ENCODE measurements at regions not wholly inside any gene's neighbourhood (a gene's known extent, or its start where the extent isn't known, plus 50 kb on each side); places are given as distances from the start of the nearest gene placed in this dataset.
"Not testable (repeated sequence)": the region's sequence is repeated elsewhere in the genome, so short reads cannot be mapped to it uniquely, and the experiment has no call there.

DNA sequence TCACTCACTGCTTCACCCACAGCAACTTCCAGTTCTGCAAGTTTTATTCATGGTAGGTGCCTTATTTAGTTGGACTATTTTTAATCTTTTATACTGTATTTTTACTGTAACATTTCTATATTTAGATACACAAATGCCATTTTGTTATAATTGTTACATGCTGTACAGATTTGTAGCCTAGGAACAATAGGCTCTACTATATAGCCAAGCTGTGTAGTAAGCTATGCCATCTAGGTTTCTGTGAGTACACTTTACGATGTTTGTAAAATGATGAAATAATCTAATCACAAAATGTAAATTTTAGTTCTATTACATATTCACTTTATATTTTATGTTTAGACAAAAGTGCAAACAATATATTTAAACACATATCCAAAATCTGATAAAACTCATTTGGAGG lies 1187.8 kb downstream of the TECRL start:
- Histone ChIP-seq H3K27me3 (ENCODE audit: control insufficient read depth, insufficient read depth, low read length) (no peaks in the 10 kb centered on the region), H3K4me1 (ENCODE audit: control insufficient read depth, insufficient read depth, low read length) (no peaks in the 10 kb centered on the region), H3K36me3 (ENCODE audit: control insufficient read depth, insufficient read depth, low read length) (no peaks in the 10 kb centered on the region), H3K27ac (ENCODE audit: low read length) (no peak overlapping the region), H3K9me3 (ENCODE audit: control insufficient read depth, low read depth, low read length) (peaks cover 11% of the 10 kb centered on the region), H3K4me3 (ENCODE audit: low read length) (no peak overlapping the region)
- DNase-seq = no peak
- 100% methylated on average over 1 of the region's 1 CpG for WGBS (ENCODE audit: insufficient coverage, low lambda C conversion rate)

DNA sequence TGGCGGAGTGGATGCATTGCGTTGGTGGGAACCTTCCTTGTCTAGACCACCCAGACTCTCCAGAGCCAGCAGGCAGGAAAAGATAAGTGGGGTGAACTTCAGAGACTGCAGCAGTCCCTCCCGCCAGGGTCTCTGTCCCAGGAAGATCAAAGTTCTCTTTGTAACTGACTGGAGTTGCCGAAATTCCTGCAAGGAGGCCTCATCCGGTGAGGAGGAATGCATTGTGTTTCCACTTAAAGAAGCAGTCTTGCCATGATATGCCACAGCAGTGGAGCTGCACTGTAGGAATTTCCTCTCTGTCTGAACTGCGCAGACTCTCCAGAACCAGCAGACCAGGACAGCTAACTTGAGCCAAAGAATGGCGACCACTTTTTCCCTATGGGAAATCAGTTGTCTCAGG lies 1190.4 kb downstream of the TECRL start:
- H3K4me1 ChIP-seq (ENCODE audit: control insufficient read depth, insufficient read depth, low read length) = no peaks in the 10 kb centered on the region
- no peak overlapping the region for H3K4me3 ChIP-seq (ENCODE audit: low read length)
- peaks cover 9% of the 10 kb centered on the region for H3K9me3 ChIP-seq (ENCODE audit: control insufficient read depth, low read depth, low read length)
- DNase-seq = no peak
- no peak overlapping the region for H3K27ac ChIP-seq (ENCODE audit: low read length)
- no peaks in the 10 kb centered on the region for H3K36me3 ChIP-seq (ENCODE audit: control insufficient read depth, insufficient read depth, low read length)
- WGBS (ENCODE audit: insufficient coverage, low lambda C conversion rate) = no CpG with 5 or more reads among the region's 7 CpGs
- H3K27me3 ChIP-seq (ENCODE audit: control insufficient read depth, insufficient read depth, low read length) = no peaks in the 10 kb centered on the region

- no peak overlapping the region for H3K4me3 ChIP-seq (ENCODE audit: low read length)
- peaks cover 7% of the 10 kb centered on the region for H3K9me3 ChIP-seq (ENCODE audit: control insufficient read depth, low read depth, low read length)
- no peaks in the 10 kb centered on the region for H3K27me3 ChIP-seq (ENCODE audit: control insufficient read depth, insufficient read depth, low read length)
- H3K27ac ChIP-seq (ENCODE audit: low read length) = no peak overlapping the region
- no peaks in the 10 kb centered on the region for H3K4me1 ChIP-seq (ENCODE audit: control insufficient read depth, insufficient read depth, low read length)
- DNase-seq = no peak
- no peaks in the 10 kb centered on the region for H3K36me3 ChIP-seq (ENCODE audit: control insufficient read depth, insufficient read depth, low read length)
Measured at GRCh38 chr4:63214076-63214475, 1195.2 kb downstream of the TECRL start.

DNA sequence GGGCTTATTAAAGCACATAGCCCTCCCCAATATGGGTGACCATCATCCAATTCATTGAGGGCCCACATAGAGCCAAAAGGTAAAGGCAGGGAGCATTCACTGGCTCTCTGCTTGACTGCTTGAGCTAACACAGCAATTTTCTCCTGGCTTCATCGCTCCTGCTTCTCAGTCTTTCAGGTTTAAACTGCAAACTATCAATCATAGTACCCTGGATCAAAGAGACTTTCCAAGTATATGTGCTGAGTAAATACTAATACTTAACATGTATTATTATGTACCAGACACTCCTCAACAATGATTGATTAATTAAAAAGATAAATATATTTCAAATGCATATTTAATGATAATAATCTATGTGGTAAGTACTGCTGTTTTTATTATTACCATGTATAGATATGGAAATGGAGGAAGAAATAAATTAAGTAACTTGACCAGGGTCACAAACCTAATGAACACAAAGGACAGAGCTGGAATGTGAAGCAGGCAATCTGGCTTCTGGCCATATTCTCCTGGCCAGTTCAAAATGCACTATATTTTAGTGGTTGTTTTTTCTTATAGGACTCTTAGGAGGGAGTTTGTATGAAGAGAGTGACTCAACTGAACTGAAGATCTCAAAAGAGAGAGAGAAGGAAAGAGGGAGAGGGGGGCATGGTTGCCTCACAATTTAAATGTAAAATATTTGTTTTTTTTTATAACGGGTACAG lies 1197.3 kb downstream of the TECRL start:
- no peak for DNase-seq
- WGBS (ENCODE audit: insufficient coverage, low lambda C conversion rate) = 80% methylated on average over 2 of the region's 2 CpGs

GRCh38 chr4:63211375-63211774 lies 1197.9 kb downstream of the TECRL start:
- DNase-seq = no peak
- Histone ChIP-seq H3K27me3 (ENCODE audit: control insufficient read depth, insufficient read depth, low read length) (no peaks in the 10 kb centered on the region), H3K4me1 (ENCODE audit: control insufficient read depth, insufficient read depth, low read length) (no peaks in the 10 kb centered on the region), H3K9me3 (ENCODE audit: control insufficient read depth, low read depth, low read length) (peaks cover 2% of the 10 kb centered on the region), H3K4me3 (ENCODE audit: low read length) (no peak overlapping the region), H3K27ac (ENCODE audit: low read length) (no peak overlapping the region), H3K36me3 (ENCODE audit: control insufficient read depth, insufficient read depth, low read length) (no peaks in the 10 kb centered on the region)
- WGBS (ENCODE audit: insufficient coverage, low lambda C conversion rate) = no CpG with 5 or more reads among the region's 2 CpGs

More for the DNA sequence above, 1197.3 kb downstream of the TECRL start:
- Histone ChIP-seq H3K27me3 (ENCODE audit: control insufficient read depth, insufficient read depth, low read length) (no peaks in the 10 kb centered on the region), H3K4me1 (ENCODE audit: control insufficient read depth, insufficient read depth, low read length) (no peaks in the 10 kb centered on the region), H3K9me3 (ENCODE audit: control insufficient read depth, low read depth, low read length) (peaks cover 2% of the 10 kb centered on the region), H3K27ac (ENCODE audit: low read length) (no peak overlapping the region), H3K4me3 (ENCODE audit: low read length) (no peak overlapping the region), H3K36me3 (ENCODE audit: control insufficient read depth, insufficient read depth, low read length) (no peaks in the 10 kb centered on the region)

- not testable (repeated sequence) for H3K27me3 ChIP-seq (ENCODE audit: control insufficient read depth, insufficient read depth, low read length); H3K27ac ChIP-seq (ENCODE audit: low read length); H3K4me1 ChIP-seq (ENCODE audit: control insufficient read depth, insufficient read depth, low read length); DNase-seq; H3K4me3 ChIP-seq (ENCODE audit: low read length); H3K9me3 ChIP-seq (ENCODE audit: control insufficient read depth, low read depth, low read length); H3K36me3 ChIP-seq (ENCODE audit: control insufficient read depth, insufficient read depth, low read length)
- WGBS (ENCODE audit: insufficient coverage, low lambda C conversion rate) = no CpG with 5 or more reads among the region's 3 CpGs
Measured at GRCh38 chr4:63193029-63193428, 1216.2 kb downstream of the TECRL start.

GRCh38 chr4:63171341-63171740 lies 1237.9 kb downstream of the TECRL start:
- DNase-seq = no peak
- H3K4me3 ChIP-seq (ENCODE audit: low read length) = no peak overlapping the region
- no peaks in the 10 kb centered on the region for H3K4me1 ChIP-seq (ENCODE audit: control insufficient read depth, insufficient read depth, low read length)
- no peaks in the 10 kb centered on the region for H3K27me3 ChIP-seq (ENCODE audit: control insufficient read depth, insufficient read depth, low read length)
- H3K36me3 ChIP-seq (ENCODE audit: control insufficient read depth, insufficient read depth, low read length) = no peaks in the 10 kb centered on the region
- WGBS (ENCODE audit: insufficient coverage, low lambda C conversion rate) = no CpG with 5 or more reads among the region's 2 CpGs
- H3K27ac ChIP-seq (ENCODE audit: low read length) = no peak overlapping the region
- no peaks in the 10 kb centered on the region for H3K9me3 ChIP-seq (ENCODE audit: control insufficient read depth, low read depth, low read length)

DNA sequence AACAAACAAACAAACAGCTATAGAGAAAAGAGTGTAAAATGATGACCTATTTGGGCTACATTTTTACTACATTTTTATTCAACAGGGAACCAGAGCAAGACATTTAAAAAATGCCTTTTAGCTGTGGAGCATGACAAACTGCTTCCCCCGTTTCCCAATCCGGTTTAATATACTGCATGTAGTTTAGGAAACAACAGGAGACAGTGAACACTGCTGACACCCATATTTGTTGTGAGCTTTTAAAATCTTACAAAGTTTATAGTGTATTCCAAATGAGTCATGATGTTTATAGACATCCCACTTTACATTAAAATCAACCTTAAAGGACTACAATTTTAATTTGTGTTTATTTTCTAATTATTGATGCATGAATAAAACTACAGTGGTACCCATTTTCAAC lies 1238.3 kb downstream of the TECRL start:
- Histone ChIP-seq H3K27me3 (ENCODE audit: control insufficient read depth, insufficient read depth, low read length) (no peaks in the 10 kb centered on the region), H3K4me3 (ENCODE audit: low read length) (no peak overlapping the region), H3K27ac (ENCODE audit: low read length) (no peak overlapping the region), H3K4me1 (ENCODE audit: control insufficient read depth, insufficient read depth, low read length) (no peaks in the 10 kb centered on the region), H3K9me3 (ENCODE audit: control insufficient read depth, low read depth, low read length) (no peaks in the 10 kb centered on the region), H3K36me3 (ENCODE audit: control insufficient read depth, insufficient read depth, low read length) (no peaks in the 10 kb centered on the region)
- DNase-seq = no peak
- no CpG with 5 or more reads among the region's 2 CpGs for WGBS (ENCODE audit: insufficient coverage, low lambda C conversion rate)

GRCh38 chr4:63169836-63170235 lies 1239.4 kb downstream of the TECRL start:
- H3K27ac ChIP-seq (ENCODE audit: low read length) = no peak overlapping the region
- DNase-seq = no peak

GRCh38 chr4:63155561-63155960 lies 1253.7 kb downstream of the TECRL start:
- H3K36me3 ChIP-seq (ENCODE audit: control insufficient read depth, insufficient read depth, low read length) = no peaks in the 10 kb centered on the region
- H3K4me1 ChIP-seq (ENCODE audit: control insufficient read depth, insufficient read depth, low read length) = no peaks in the 10 kb centered on the region
- WGBS (ENCODE audit: insufficient coverage, low lambda C conversion rate) = no CpG with 5 or more reads among the region's 1 CpG
- no peak for DNase-seq
- peaks cover 5% of the 10 kb centered on the region for H3K9me3 ChIP-seq (ENCODE audit: control insufficient read depth, low read depth, low read length)
- H3K27ac ChIP-seq (ENCODE audit: low read length) = no peak overlapping the region
- H3K4me3 ChIP-seq (ENCODE audit: low read length) = no peak overlapping the region
- H3K27me3 ChIP-seq (ENCODE audit: control insufficient read depth, insufficient read depth, low read length) = no peaks in the 10 kb centered on the region

More at GRCh38 chr4:63169836-63170235, 1239.4 kb downstream of the TECRL start:
- WGBS (ENCODE audit: insufficient coverage, low lambda C conversion rate) = 80% methylated on average over 2 of the region's 2 CpGs
- no peaks in the 10 kb centered on the region for H3K4me1 ChIP-seq (ENCODE audit: control insufficient read depth, insufficient read depth, low read length)
- no peaks in the 10 kb centered on the region for H3K36me3 ChIP-seq (ENCODE audit: control insufficient read depth, insufficient read depth, low read length)
- H3K9me3 ChIP-seq (ENCODE audit: control insufficient read depth, low read depth, low read length) = no peaks in the 10 kb centered on the region
- no peak overlapping the region for H3K4me3 ChIP-seq (ENCODE audit: low read length)
- H3K27me3 ChIP-seq (ENCODE audit: control insufficient read depth, insufficient read depth, low read length) = no peaks in the 10 kb centered on the region

DNA sequence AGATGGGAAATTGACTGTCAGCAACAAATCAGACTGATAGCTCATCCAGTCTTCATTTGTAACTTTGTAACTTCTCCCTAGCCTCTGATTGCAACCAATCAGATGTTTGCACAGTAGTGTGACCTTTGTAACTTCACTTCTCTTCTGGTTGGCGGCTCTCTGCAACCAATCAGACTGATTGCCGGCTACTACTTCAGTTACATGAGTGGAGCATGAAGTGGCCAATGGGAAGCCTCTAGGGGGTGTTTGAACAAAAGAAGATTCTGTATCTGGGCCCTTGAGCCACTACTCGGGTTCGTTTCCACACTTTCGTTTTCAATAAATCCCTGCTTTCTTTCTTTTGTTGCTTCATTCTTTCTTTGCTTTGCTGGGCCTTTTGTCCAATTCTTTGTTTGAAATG lies 1285.8 kb downstream of the TECRL start:
- Histone ChIP-seq H3K27ac (ENCODE audit: low read length) (no peak overlapping the region), H3K4me1 (ENCODE audit: control insufficient read depth, insufficient read depth, low read length) (no peaks in the 10 kb centered on the region), H3K36me3 (ENCODE audit: control insufficient read depth, insufficient read depth, low read length) (no peaks in the 10 kb centered on the region), H3K9me3 (ENCODE audit: control insufficient read depth, low read depth, low read length) (no peaks in the 10 kb centered on the region), H3K4me3 (ENCODE audit: low read length) (no peak overlapping the region), H3K27me3 (ENCODE audit: control insufficient read depth, insufficient read depth, low read length) (no peaks in the 10 kb centered on the region)
- WGBS (ENCODE audit: insufficient coverage, low lambda C conversion rate) = 98% methylated on average over 4 of the region's 5 CpGs
- DNase-seq = no peak
